Heart right ventricle (tissue), 16 donors: ENCODE measurements at regions not wholly inside any gene's neighbourhood (a gene's known extent, or its start where the extent isn't known, plus 50 kb on each side); places are given as distances from the start of the nearest gene placed in this dataset.

ENCODE experiments used
- ATAC-seq, 8 donors: fragments of 200-7000 bp; cut with Tn5 transposase; one replicate each; pipeline ENCODE4 v1.9.1; 2020; ENCODE audit warnings: mild to moderate bottlenecking in 8 of 8, moderate library complexity in 8 of 8, moderate number of reproducible peaks in 1 of 8
- DNase-seq, 2 donors: peaks; one replicate each; pipeline ENCODE4 v3.0.0-alpha.2; 2020
- H3K27ac ChIP-seq, 10 donors: fragments of 200-600 bp; sonication (generic) in 2 of 10; one replicate each; pipeline versions ENCODE4 v1.5.0 to v1.8.0; 2020 to 2022; ENCODE audit warnings: mild to moderate bottlenecking in 3 of 10
- H3K27me3 ChIP-seq, 7 donors: fragments of 200-600 bp; one replicate each; pipeline ENCODE4 v1.8.0; 2021 to 2022; ENCODE audit warnings: mild to moderate bottlenecking in 2 of 7
- H3K36me3 ChIP-seq, 9 donors: fragments of 200-600 bp; sonication (generic) in 1 of 9; one replicate each; pipeline versions ENCODE4 v1.5.0 to v1.8.0; 2020 to 2022; ENCODE audit warnings: mild to moderate bottlenecking in 2 of 9
- H3K4me1 ChIP-seq, 9 donors: fragments of 200-600 bp; sonication (generic) in 1 of 9; one replicate each; pipeline versions ENCODE4 v1.5.0 to v1.8.0; 2020 to 2022; ENCODE audit warnings: mild to moderate bottlenecking in 4 of 9
- H3K4me3 ChIP-seq, 10 donors: fragments of 200-600 bp; sonication (generic) in 2 of 10; one replicate each; pipeline versions ENCODE4 v1.5.0 to v1.8.0; 2020 to 2022; ENCODE audit warnings: mild to moderate bottlenecking in 7 of 10, moderate library complexity in 2 of 10
- H3K9me3 ChIP-seq, 11 donors: fragments of 200-600 bp in 10 of 11; sonication (generic) in 2 of 11; one replicate each; pipeline versions ENCODE4 v1.5.0 to v1.8.0; 2013 to 2022; ENCODE audit warnings: mild to moderate bottlenecking in 2 of 11, control low read depth in 1 of 11, moderate library complexity in 1 of 11
- CTCF ChIP-seq, 9 donors: fragments of 200-600 bp; sonication (generic) in 2 of 9; IDR thresholded peaks; one replicate each; pipeline versions ENCODE4 v1.5.0 to v1.8.0; 2021 to 2022; ENCODE audit warnings: antibody characterized with exemption in 9 of 9, mild to moderate bottlenecking in 5 of 9, moderate library complexity in 1 of 9
- WGBS, 2 donors: extraction: QIAGEN DNeasy Blood & Tissue Kit; methylation state at CpG; one replicate each; pipeline ENCODE4 v1.1.7; 2013; ENCODE audit warnings: inconsistent platforms in 1 of 2; 5-methylcytosine and 5-hydroxymethylcytosine counted together
- intact Hi-C, 10 donors: fragments of 100-400 bp; cut with DNase I; formaldehyde crosslinking; loops; one replicate each; pipeline versions ENCODE4 v1.11.1 to v1.14.2; 2022
- donor health status: Arrhythmogenic right ventricular cardiomyopathy.
- donor health status: ischemic (EF 13 %, LVEDD 7.1; RV severe dilation, severe dysfunction).
- donor health status: healthy with polysubstance abuse.
- donor health status: DM: no; HTN: yes; CAD: no.
- donor health status: DM: no; HTN: no; CAD: no.
- donor health status: ischemic (EF 25% LVEDD 6.9; RV normal size, moderate dysfunction).
- donor health status: ischemic (EF 25% LVEDD 5.7; RV mildly dilated, moderate dysfunction).
- donor health status: healthy.
- donor health status: DM: yes; HTN: yes; CAD: no.
- donor health status: Ischemic cardiomyopathy.
- donor health status: ischemic (EF 35%, LVEDD 5.7; RV mildly dilated, moderate dysfunction).
- donor health status: nonischemic (EF 11% LVEDD 7.7; RV severe dilation, severe dysfunction).
- donor health status: DM: yes; HTN: yes; CAD: no.
- donor health status: PGD.
- donor health status: ischemic (EF 29% LVEDD 5.4; RV normal size, mild dysfunction).
- donor health status: nonischemic (EF 23%, LVEDD 6.1; RV moderate dilation, normal function).

DNA sequence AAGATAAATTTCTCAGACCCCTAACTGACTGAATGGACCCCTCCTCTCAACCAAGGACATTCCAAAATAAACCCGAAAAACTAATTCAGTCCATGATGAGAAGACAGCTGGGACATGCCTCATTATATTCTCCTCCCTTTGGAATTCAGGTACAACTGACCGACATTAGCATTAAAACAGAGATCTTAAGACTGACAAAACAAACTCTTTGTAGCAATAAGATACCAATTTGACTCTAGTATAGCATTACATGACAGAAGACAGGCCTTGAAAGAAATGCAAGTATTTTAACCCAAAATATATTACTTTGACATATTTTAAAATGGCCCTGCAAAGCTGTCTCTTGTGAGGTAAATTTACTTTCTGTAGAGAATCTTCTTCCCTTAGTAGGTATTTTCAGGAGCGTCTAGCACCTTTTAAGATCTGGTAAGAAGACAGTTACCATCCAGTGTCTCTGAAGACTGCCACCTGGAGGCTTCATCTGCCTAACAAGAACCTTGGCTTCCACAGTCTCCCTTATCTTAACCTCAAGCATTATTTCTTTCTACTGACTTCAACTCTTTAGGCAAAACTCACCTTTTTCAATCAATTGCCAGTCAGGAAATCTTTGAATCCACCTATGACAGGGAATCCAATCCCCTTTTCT, 957.5 kb downstream of the SLC6A15 start:
- peaks cover 0 to 7% (median 0%) of the 10 kb centered on the region in 11 donors for H3K9me3 ChIP-seq
- H3K36me3 ChIP-seq, result no peaks in the 10 kb centered on the region
- H3K27ac ChIP-seq, result no peak overlapping the region
- intact Hi-C loops, result no loop called here
- no peaks in the 10 kb centered on the region for H3K4me1 ChIP-seq
- WGBS, 2 donors, result 64 to 70% methylated on average over 3 of the region's 3 CpGs
- ATAC-seq (no peak), DNase-seq (no peak)
- no peak for TF ChIP-seq CTCF (IDR thresholded peaks at IDR 0.05)
- no peak overlapping the region for H3K4me3 ChIP-seq
- H3K27me3 ChIP-seq, result no peaks in the 10 kb centered on the region

DNA sequence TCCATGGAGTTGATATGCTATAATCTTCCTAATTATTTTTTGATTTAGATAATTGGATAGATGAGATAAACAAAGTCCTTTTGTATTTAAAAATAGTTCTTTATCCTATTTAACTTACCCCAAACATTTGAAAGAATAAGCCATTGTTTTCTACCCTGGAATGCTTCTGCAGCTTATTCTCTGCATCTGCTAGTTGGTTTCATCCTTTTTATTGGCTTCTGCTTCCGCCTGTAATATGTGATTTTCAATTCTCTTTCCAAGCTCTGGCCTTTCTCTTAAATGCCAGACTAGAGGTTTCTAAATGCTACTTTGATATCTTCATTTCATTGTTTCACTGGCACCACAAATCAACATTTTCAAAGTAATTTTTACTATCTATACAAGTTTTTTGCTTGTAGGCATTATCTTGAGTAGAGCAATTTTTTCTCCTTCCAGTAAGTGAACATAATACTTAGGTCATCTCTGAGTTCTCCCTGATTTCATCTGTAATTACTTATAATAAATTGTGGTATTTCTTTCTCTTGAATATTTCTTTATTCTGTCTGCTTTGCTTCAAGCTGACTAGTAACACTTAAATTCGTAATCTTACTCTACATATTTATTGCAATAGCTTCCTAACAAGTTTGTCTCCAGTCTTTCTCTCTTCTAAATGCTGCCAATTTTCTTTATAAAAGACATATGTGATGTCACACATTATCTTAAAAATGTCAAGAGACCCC, 958.4 kb downstream of the SLC6A15 start:
- no peak overlapping the region for H3K27ac ChIP-seq
- no peaks in the 10 kb centered on the region for H3K36me3 ChIP-seq
- intact Hi-C loops, result no loop called here
- ATAC-seq (no peak), DNase-seq (no peak)
- 63 to 76% methylated on average over 2 of the region's 2 CpGs for WGBS, 2 donors
- peaks cover 0 to 7% (median 0%) of the 10 kb centered on the region in 11 donors for H3K9me3 ChIP-seq
- H3K4me3 ChIP-seq, result no peak overlapping the region
- no peaks in the 10 kb centered on the region for H3K4me1 ChIP-seq
- H3K27me3 ChIP-seq, result no peaks in the 10 kb centered on the region
- TF ChIP-seq CTCF (IDR thresholded peaks at IDR 0.05), result no peak

DNA sequence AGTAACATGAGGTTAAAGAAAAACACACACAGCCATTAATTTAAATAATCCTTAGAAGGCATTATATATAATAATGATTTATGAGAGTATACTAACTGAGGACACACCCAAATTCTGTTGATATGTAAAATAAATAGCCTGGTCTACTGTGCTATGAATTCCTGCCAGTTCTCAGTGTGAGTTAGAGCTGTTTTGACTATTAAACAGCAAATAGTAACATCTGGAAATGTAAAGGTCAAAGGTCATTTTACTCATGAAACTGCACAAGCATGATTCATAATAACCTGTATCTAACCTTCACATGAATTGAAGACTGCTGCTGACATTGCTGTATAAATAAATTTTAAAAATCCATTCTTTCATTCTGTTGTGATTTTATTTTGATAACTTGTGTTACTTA, 966.7 kb downstream of the SLC6A15 start:
- no peaks in the 10 kb centered on the region for H3K4me1 ChIP-seq
- H3K27me3 ChIP-seq, result no peaks in the 10 kb centered on the region
- peaks cover 0 to 4% (median 0%) of the 10 kb centered on the region in 11 donors for H3K9me3 ChIP-seq
- no peak for DNase-seq
- H3K4me3 ChIP-seq, result no peak overlapping the region
- intact Hi-C loops, result no loop called here
- TF ChIP-seq CTCF (IDR thresholded peaks at IDR 0.05), result no peak
- ATAC-seq, result no peak
- H3K36me3 ChIP-seq, result no peaks in the 10 kb centered on the region
- no peak overlapping the region for H3K27ac ChIP-seq

DNA sequence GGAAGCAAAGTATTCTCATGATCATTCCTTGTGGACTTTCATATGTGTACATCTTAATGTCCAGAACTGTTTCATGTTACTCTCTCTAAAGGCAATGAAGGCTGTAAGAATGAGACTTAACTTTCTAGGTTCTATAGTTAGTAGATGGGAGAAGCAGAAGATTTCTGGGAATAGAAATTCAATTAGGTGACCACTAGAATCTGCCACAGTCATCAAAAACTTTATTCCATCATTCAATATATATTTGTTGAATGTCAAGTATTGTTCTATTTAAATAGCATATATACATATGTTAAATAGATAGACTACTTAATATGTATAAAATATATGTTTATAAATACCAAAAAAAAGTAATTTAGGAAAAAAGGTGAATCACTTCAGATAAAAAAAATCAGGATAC, 972.9 kb downstream of the SLC6A15 start:
- no peak for DNase-seq
- no peaks in the 10 kb centered on the region for H3K36me3 ChIP-seq
- H3K27me3 ChIP-seq, result no peaks in the 10 kb centered on the region
- intact Hi-C loops, result no loop called here
- H3K4me3 ChIP-seq, result no peak overlapping the region
- TF ChIP-seq CTCF (IDR thresholded peaks at IDR 0.05), result no peak
- no peaks in the 10 kb centered on the region for H3K4me1 ChIP-seq
- no peak for ATAC-seq
- no peaks in the 10 kb centered on the region for H3K9me3 ChIP-seq
- no peak overlapping the region for H3K27ac ChIP-seq
